H1 (cell line): ENCODE measurements at regions not wholly inside any gene's neighbourhood (a gene's known extent, or its start where the extent isn't known, plus 50 kb on each side); places are given as distances from the start of the nearest gene placed in this dataset.

Source experiments
- ASH2L ChIP-seq: fragments of 200-600, 300-600 bp; sonication (generic); IDR thresholded peaks from one replicate; pipeline ENCODE4 v1.7.1; 2017; ENCODE audit warnings: low read length
- ATF3 ChIP-seq: IDR thresholded peaks from 2 replicates; pipeline ENCODE4 v1.6.1; 2011; ENCODE audit warnings: low read depth, mild to moderate bottlenecking, low read length; ENCODE audit not compliant: insufficient read depth
- CEBPB ChIP-seq: IDR thresholded peaks from 2 replicates; pipeline ENCODE4 v1.6.1; 2012; ENCODE audit warnings: low read depth, low read length
- CHD7 ChIP-seq: fragments of 300-600 bp; sonication (generic); IDR thresholded peaks from 2 replicates; pipeline ENCODE4 v1.7.1; 2012; ENCODE audit warnings: low read length, moderate library complexity, mild to moderate bottlenecking, inconsistent platforms; ENCODE audit not compliant: insufficient replicate concordance
- EP300 ChIP-seq, 2 experiments: IDR thresholded peaks; 1 replicate in 1 of 2; 2 replicates in 1 of 2; pipeline ENCODE4 v1.6.1; 2011 to 2012; ENCODE audit warnings: low read depth in 2 of 2, low read length in 2 of 2, mild to moderate bottlenecking in 2 of 2, borderline replicate concordance in 1 of 2, inconsistent platforms in 1 of 2, moderate library complexity in 1 of 2
- POLR2A ChIP-seq, 2 experiments: IDR thresholded peaks; 1 replicate in 1 of 2; 2 replicates in 1 of 2; pipeline ENCODE4 v1.6.1; 2011; ENCODE audit warnings: low read depth in 2 of 2, low read length in 2 of 2, mild to moderate bottlenecking in 2 of 2; ENCODE audit errors: control extremely low read depth in 1 of 2
- POLR2AphosphoS5 ChIP-seq: IDR thresholded peaks from 2 replicates; pipeline ENCODE4 v1.6.1; 2011; ENCODE audit warnings: low read depth, low read length
- RFX5 ChIP-seq: IDR thresholded peaks from 2 replicates; pipeline ENCODE4 v1.6.1; 2011; ENCODE audit warnings: low read depth, low read length, improper control_type of control experiment, borderline replicate concordance
- RNF2 ChIP-seq: fragments of 200-900, 300-1000 bp; sonication (generic); IDR thresholded peaks from 2 replicates; pipeline ENCODE4 v1.7.1; 2016; ENCODE audit warnings: borderline replicate concordance, low read depth, mild to moderate bottlenecking, antibody characterized with exemption, low read length; ENCODE audit not compliant: poor library complexity, severe bottlenecking; ENCODE audit errors: missing control alignments
- SIRT6 ChIP-seq: IDR thresholded peaks from one replicate; pipeline ENCODE4 v1.7.1; 2012; ENCODE audit warnings: low read length, inconsistent platforms
- SP2 ChIP-seq: IDR thresholded peaks from 2 replicates; pipeline ENCODE4 v1.6.1; 2012; ENCODE audit warnings: mild to moderate bottlenecking, low read length, inconsistent platforms

GRCh38 chr22:47884200-47884599 lies 1121.8 kb downstream of the TBC1D22A start (continued):
- TF ChIP-seq CHD7: no peak
- TF ChIP-seq RNF2: no peak
- TF ChIP-seq SIRT6: no peak
- no peak for TF ChIP-seq SP2
- TF ChIP-seq EP300 (IDR thresholded peaks at IDR 0.05; ENCODE audit: borderline replicate concordance in 1 of 2, low read depth in 2 of 2, low read length in 2 of 2): no peak
- no peak for TF ChIP-seq POLR2A (IDR thresholded peaks at IDR 0.05; ENCODE audit: control extremely low read depth in 1 of 2, low read depth in 2 of 2, low read length in 2 of 2)
- no peak for TF ChIP-seq CEBPB
- no peak for TF ChIP-seq ATF3
- no peak for TF ChIP-seq POLR2AphosphoS5
- no peak for TF ChIP-seq RFX5
- TF ChIP-seq ASH2L: no peak
